OCI-LY3 (cell line): ENCODE measurements at regions not wholly inside any gene's neighbourhood (a gene's known extent, or its start where the extent isn't known, plus 50 kb on each side); places are given as distances from the start of the nearest gene placed in this dataset.

Source experiments
- EZH2phosphoT487 ChIP-seq: fragments of 200-600 bp; shearing (Covaris generic); IDR thresholded peaks from 2 replicates; pipeline ENCODE4 v1.6.1; 2018; ENCODE audit warnings: antibody characterized with exemption, mixed run types, low read depth
- TF ChIP-seq, protein P1 (sequence below): fragments of 200-600, 300-600 bp; sonication (generic); IDR thresholded peaks from 2 replicates; pipeline ENCODE4 v1.5.1; 2014; ENCODE audit warnings: antibody characterized with exemption, low read length, low read depth

GRCh38 chr17:79377230-79377786, 233.5 kb downstream of the RBFOX3 start:
- no peak for TF ChIP-seq EZH2phosphoT487
- TF ChIP-seq, protein P1, sequence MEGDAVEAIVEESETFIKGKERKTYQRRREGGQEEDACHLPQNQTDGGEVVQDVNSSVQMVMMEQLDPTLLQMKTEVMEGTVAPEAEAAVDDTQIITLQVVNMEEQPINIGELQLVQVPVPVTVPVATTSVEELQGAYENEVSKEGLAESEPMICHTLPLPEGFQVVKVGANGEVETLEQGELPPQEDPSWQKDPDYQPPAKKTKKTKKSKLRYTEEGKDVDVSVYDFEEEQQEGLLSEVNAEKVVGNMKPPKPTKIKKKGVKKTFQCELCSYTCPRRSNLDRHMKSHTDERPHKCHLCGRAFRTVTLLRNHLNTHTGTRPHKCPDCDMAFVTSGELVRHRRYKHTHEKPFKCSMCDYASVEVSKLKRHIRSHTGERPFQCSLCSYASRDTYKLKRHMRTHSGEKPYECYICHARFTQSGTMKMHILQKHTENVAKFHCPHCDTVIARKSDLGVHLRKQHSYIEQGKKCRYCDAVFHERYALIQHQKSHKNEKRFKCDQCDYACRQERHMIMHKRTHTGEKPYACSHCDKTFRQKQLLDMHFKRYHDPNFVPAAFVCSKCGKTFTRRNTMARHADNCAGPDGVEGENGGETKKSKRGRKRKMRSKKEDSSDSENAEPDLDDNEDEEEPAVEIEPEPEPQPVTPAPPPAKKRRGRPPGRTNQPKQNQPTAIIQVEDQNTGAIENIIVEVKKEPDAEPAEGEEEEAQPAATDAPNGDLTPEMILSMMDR = no peak
